ENCODE measurements at regions not wholly inside any gene's neighbourhood (a gene's known extent, or its start where the extent isn't known, plus 50 kb on each side); places are given as distances from the start of the nearest gene placed in this dataset.

DNA sequence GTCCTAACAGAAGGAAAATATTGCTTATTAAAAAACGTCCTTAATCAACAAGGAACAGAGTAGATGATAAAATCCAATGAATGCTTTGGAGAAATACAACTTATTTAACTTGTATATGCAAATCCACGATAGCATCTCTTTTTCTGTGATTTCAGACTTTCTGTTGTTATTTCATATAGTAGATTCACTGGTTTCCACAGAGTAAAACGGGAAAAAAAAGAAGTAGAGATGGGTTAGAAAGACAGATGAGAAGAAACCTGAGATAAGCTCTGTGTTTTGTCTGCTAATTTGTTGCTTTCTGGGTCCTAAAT is 447.7 kb downstream of the RERGL start:
- no peak for TF ChIP-seq FOXP1 (CRISPR knock-in tag; IDR thresholded peaks at IDR 0.05; ENCODE audit: borderline replicate concordance)
- TF ChIP-seq, protein P1, sequence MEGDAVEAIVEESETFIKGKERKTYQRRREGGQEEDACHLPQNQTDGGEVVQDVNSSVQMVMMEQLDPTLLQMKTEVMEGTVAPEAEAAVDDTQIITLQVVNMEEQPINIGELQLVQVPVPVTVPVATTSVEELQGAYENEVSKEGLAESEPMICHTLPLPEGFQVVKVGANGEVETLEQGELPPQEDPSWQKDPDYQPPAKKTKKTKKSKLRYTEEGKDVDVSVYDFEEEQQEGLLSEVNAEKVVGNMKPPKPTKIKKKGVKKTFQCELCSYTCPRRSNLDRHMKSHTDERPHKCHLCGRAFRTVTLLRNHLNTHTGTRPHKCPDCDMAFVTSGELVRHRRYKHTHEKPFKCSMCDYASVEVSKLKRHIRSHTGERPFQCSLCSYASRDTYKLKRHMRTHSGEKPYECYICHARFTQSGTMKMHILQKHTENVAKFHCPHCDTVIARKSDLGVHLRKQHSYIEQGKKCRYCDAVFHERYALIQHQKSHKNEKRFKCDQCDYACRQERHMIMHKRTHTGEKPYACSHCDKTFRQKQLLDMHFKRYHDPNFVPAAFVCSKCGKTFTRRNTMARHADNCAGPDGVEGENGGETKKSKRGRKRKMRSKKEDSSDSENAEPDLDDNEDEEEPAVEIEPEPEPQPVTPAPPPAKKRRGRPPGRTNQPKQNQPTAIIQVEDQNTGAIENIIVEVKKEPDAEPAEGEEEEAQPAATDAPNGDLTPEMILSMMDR (IDR thresholded peaks at IDR 0.05), result no peak
- TF ChIP-seq CREB1 (CRISPR knock-in tag; IDR thresholded peaks at IDR 0.05), result no peak
- TF ChIP-seq, protein P2, sequence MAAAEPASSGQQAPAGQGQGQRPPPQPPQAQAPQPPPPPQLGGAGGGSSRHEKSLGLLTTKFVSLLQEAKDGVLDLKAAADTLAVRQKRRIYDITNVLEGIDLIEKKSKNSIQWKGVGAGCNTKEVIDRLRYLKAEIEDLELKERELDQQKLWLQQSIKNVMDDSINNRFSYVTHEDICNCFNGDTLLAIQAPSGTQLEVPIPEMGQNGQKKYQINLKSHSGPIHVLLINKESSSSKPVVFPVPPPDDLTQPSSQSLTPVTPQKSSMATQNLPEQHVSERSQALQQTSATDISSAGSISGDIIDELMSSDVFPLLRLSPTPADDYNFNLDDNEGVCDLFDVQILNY (CRISPR knock-in tag; IDR thresholded peaks at IDR 0.05), result no peak
